GM19324 (cell line): ENCODE measurements at regions not wholly inside any gene's neighbourhood (a gene's known extent, or its start where the extent isn't known, plus 50 kb on each side); places are given as distances from the start of the nearest gene placed in this dataset.
"Not testable (repeated sequence)": the region's sequence is repeated elsewhere in the genome, so short reads cannot be mapped to it uniquely, and the experiment has no call there.

Experiments used
- ATAC-seq: cut with Tn5 transposase; IDR thresholded peaks from one replicate; pipeline ENCODE4 v1.9.1; 2021; ENCODE audit warnings: mild to moderate bottlenecking, moderate library complexity; ENCODE audit not compliant: unreplicated experiment, low FRiP score

- ATAC-seq: peak; percentile 24
These were observed 85.4 kb downstream of the HFE start for GRCh38 chr6:26172608-26172968.

GRCh38 chr6:26173836-26174145, 86.6 kb downstream of the HFE start:
- no peak for ATAC-seq

GRCh38 chr6:26175033-26175427, 87.8 kb downstream of the HFE start:
- ATAC-seq: no peak

GRCh38 chr6:26175428-26176181, 88.4 kb downstream of the HFE start:
- ATAC-seq: no peak

- no peak for ATAC-seq
These were observed 92.4 kb downstream of the HFE start for GRCh38 chr6:26179675-26180074.

- ATAC-seq: no peak
These were observed 93.1 kb downstream of the HFE start for GRCh38 chr6:26180346-26180745.

GRCh38 chr6:26183237-26183580, 96.0 kb downstream of the HFE start:
- ATAC-seq: no peak

- ATAC-seq: no peak
These were observed 96.5 kb downstream of the HFE start for GRCh38 chr6:26183581-26184366.

GRCh38 chr6:26184367-26184891, 97.2 kb downstream of the HFE start:
- no peak for ATAC-seq

- no peak for ATAC-seq
These were observed 97.8 kb downstream of the HFE start for GRCh38 chr6:26185004-26185403.

- ATAC-seq: no peak
These were observed 98.6 kb downstream of the HFE start for GRCh38 chr6:26185802-26186201.

- no peak for ATAC-seq
These were observed 99.4 kb downstream of the HFE start for GRCh38 chr6:26186652-26187051.

- no peak for ATAC-seq
These were observed 100.1 kb downstream of the HFE start for GRCh38 chr6:26187292-26187691.

GRCh38 chr6:26187981-26188635, 100.9 kb downstream of the HFE start:
- no peak for ATAC-seq

GRCh38 chr6:26191512-26191911, 104.3 kb downstream of the HFE start:
- ATAC-seq: not testable (repeated sequence)

GRCh38 chr6:26193467-26194328, 106.5 kb downstream of the HFE start:
- ATAC-seq: no peak

GRCh38 chr6:26194329-26194701, 107.1 kb downstream of the HFE start:
- ATAC-seq: no peak

- no peak for ATAC-seq
These were observed 107.7 kb downstream of the HFE start for GRCh38 chr6:26194816-26195375.

GRCh38 chr6:26195376-26195923, 108.2 kb downstream of the HFE start:
- peak; percentile 30 for ATAC-seq
